ENCODE measurements at regions not wholly inside any gene's neighbourhood (a gene's known extent, or its start where the extent isn't known, plus 50 kb on each side); places are given as distances from the start of the nearest gene placed in this dataset.

DNA sequence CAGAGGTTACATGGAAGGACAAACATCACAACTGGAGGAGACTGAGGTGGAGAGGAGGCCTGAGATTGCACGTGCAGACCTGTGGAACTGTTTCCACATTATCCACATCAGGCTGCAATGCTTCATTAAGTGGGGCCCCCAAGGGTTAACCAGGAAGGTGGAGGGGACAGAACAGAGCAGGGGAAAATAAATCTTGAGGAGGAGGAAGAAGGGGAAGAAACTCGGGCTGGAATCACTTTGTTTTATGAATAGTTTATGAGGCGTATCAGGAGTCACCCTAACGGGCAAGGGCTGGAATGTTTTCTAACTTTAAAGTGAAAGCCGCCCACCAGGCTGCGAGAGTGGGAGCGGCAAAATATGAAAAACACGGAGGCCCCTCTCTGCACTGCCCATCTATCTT lies 154.9 kb downstream of the WNT5A start:
- TF ChIP-seq CTCF (IDR thresholded peaks at IDR 0.05; ENCODE audit: low read depth, low read length, poor library complexity, severe bottlenecking): no peak
- TF ChIP-seq EZH2phosphoT487 (IDR thresholded peaks at IDR 0.05; ENCODE audit: borderline replicate concordance, low read length): no peak

All from DOHH2 (cell line).